IMR-90 (cell line): ENCODE measurements at regions not wholly inside any gene's neighbourhood (a gene's known extent, or its start where the extent isn't known, plus 50 kb on each side); places are given as distances from the start of the nearest gene placed in this dataset.
A peak's percentile ranks its signal among the peaks of the same experiment; 100 is the strongest.

ENCODE experiments used
- ATAC-seq: fragments of 200-7000 bp; cut with Tn5 transposase; 2 replicates; pipeline ENCODE4 v1.9.1; 2020; ENCODE audit warnings: low read depth, mild to moderate bottlenecking, moderate library complexity
- BruUV-seq: library from RNA; stranded (reverse); fragments of 400-500 nt; replicated peaks from 2 replicates; lab custom pipeline; 2021; lab: Mats Ljungman, UMichigan
- CTCF ChIA-PET: fragments of 300-600 bp; formaldehyde crosslinking; extraction: SDS; loops from one replicate; lab custom pipeline; 2021; ENCODE audit warnings: antibody characterized with exemption; lab: Yijun Ruan, JAX
- POLR2A ChIA-PET: fragments of 300-600 bp; sonication (Branson Sonifier 250); formaldehyde crosslinking; loops from one replicate; lab custom pipeline; 2022; ENCODE audit warnings: antibody characterized with exemption; ENCODE audit not compliant: unreplicated experiment; lab: Charles Lee
- DNase-seq: peaks from one replicate; pipeline ENCODE4 v3.0.0; 2013
- H2AFZ ChIP-seq: replicated peaks from 2 replicates; pipeline ENCODE3; 2013; ENCODE audit warnings: low read length, mild to moderate bottlenecking; ENCODE audit not compliant: poor library complexity
- H2AK5ac ChIP-seq: 2 replicates; pipeline ENCODE4 v1.6.1; 2013; ENCODE audit warnings: low read depth, low read length, inconsistent platforms
- H2AK9ac ChIP-seq: replicated peaks from 2 replicates; pipeline ENCODE3; 2013; ENCODE audit warnings: mild to moderate bottlenecking, low read depth, low read length, moderate library complexity; ENCODE audit not compliant: poor library complexity
- H2BK120ac ChIP-seq: 2 replicates; pipeline ENCODE4 v1.6.1; 2013; ENCODE audit warnings: low read depth, low read length, inconsistent platforms
- H2BK15ac ChIP-seq: 3 replicates; pipeline ENCODE4 v1.6.1; 2013; ENCODE audit warnings: low read depth, low read length, inconsistent platforms
- H2BK20ac ChIP-seq: 2 replicates; pipeline ENCODE4 v1.6.1; 2013; ENCODE audit warnings: low read depth, mild to moderate bottlenecking, inconsistent platforms, low read length, moderate library complexity
- H2BK5ac ChIP-seq: 2 replicates; pipeline ENCODE4 v1.6.1; 2013; ENCODE audit warnings: mild to moderate bottlenecking, low read depth, low read length, inconsistent platforms; ENCODE audit not compliant: poor library complexity, severe bottlenecking
- H3K14ac ChIP-seq: replicated peaks from 2 replicates; pipeline ENCODE4 v1.6.1; 2013; ENCODE audit warnings: low read depth, low read length, inconsistent platforms
- H3K18ac ChIP-seq: 2 replicates; pipeline ENCODE4 v1.6.1; 2013; ENCODE audit warnings: low read depth, low read length, control low read depth
- H3K23ac ChIP-seq: 2 replicates; pipeline ENCODE4 v1.6.1; 2013; ENCODE audit warnings: low read depth, low read length, inconsistent platforms
- H3K27ac ChIP-seq: 2 replicates; pipeline ENCODE4 v1.5.1; 2013; ENCODE audit warnings: mild to moderate bottlenecking, control low read depth, low read length; ENCODE audit not compliant: insufficient read depth
- H3K27me3 ChIP-seq: 2 replicates; pipeline ENCODE4 v1.6.1; 2013; ENCODE audit warnings: low read length; ENCODE audit not compliant: control insufficient read depth, insufficient read depth
- H3K36me3 ChIP-seq: 2 replicates; pipeline ENCODE4 v1.6.1; 2013; ENCODE audit warnings: low read length, mixed read lengths; ENCODE audit not compliant: control insufficient read depth, insufficient read depth
- H3K4ac ChIP-seq: 2 replicates; pipeline ENCODE4 v1.6.1; 2013; ENCODE audit warnings: low read depth, low read length, inconsistent platforms
- H3K4me1 ChIP-seq: 2 replicates; pipeline ENCODE4 v1.6.1; 2013; ENCODE audit warnings: low read length, mixed read lengths; ENCODE audit not compliant: control insufficient read depth, insufficient read depth
- H3K4me2 ChIP-seq: 2 replicates; pipeline ENCODE4 v1.6.1; 2013; ENCODE audit warnings: low read depth, mild to moderate bottlenecking, control low read depth, low read length, moderate library complexity
- H3K4me3 ChIP-seq: 2 replicates; pipeline ENCODE4 v1.5.1; 2013; ENCODE audit warnings: low read depth, mild to moderate bottlenecking, control low read depth, low read length, moderate library complexity; ENCODE audit not compliant: insufficient read depth
- H3K56ac ChIP-seq: 2 replicates; pipeline ENCODE4 v1.6.1; 2013; ENCODE audit warnings: low read length, inconsistent platforms; ENCODE audit not compliant: insufficient read depth; ENCODE audit errors: extremely low read depth
- H3K79me1 ChIP-seq, 2 experiments: 2 replicates each; pipeline ENCODE4 v1.6.1; 2013; ENCODE audit warnings: low read length in 2 of 2, inconsistent platforms in 1 of 2, low read depth in 1 of 2
- H3K9ac ChIP-seq: 2 replicates; pipeline ENCODE4 v1.6.1; 2013; ENCODE audit warnings: low read depth, low read length, control low read depth
- H3K9me1 ChIP-seq: 2 replicates; pipeline ENCODE4 v1.6.1; 2013; ENCODE audit warnings: low read length, inconsistent platforms; ENCODE audit not compliant: insufficient read depth
- H3K9me3 ChIP-seq: 2 replicates; pipeline ENCODE4 v1.6.1; 2013; ENCODE audit warnings: low read length; ENCODE audit not compliant: control insufficient read depth, insufficient read depth
- H4K20me1 ChIP-seq: 2 replicates; pipeline ENCODE4 v1.6.1; 2013; ENCODE audit warnings: low read length, inconsistent platforms; ENCODE audit not compliant: insufficient read depth
- H4K5ac ChIP-seq: 2 replicates; pipeline ENCODE4 v1.6.1; 2013; ENCODE audit warnings: mild to moderate bottlenecking, low read depth, low read length, control low read depth
- H4K8ac ChIP-seq, 2 experiments: 2 replicates each; pipeline ENCODE4 v1.6.1; 2013; ENCODE audit warnings: low read depth in 2 of 2, low read length in 2 of 2, control low read depth in 1 of 2, inconsistent platforms in 1 of 2
- H4K91ac ChIP-seq: 2 replicates; pipeline ENCODE4 v1.6.1; 2013; ENCODE audit warnings: low read depth, low read length, inconsistent platforms; ENCODE audit not compliant: insufficient read depth
- MAFK ChIP-seq: IDR thresholded peaks from 2 replicates; pipeline ENCODE4 v1.6.1; 2012; ENCODE audit warnings: low read depth, low read length, improper control_type of control experiment
- WGBS, 2 experiments: methylation state at CpG; one replicate each; pipeline versions ENCODE4 v1.1.5 to v1.1.7; 2013; ENCODE audit warnings: missing lambda C conversion rate in 2 of 2; ENCODE audit not compliant: insufficient read length in 1 of 2; ENCODE audit errors: extremely low coverage in 2 of 2; 5-methylcytosine and 5-hydroxymethylcytosine counted together
- dilution Hi-C: fragments of 300-500 bp; cut with HindIII; formaldehyde crosslinking; loops from one replicate; pipeline ENCODE4 v1.14.3; 2018; ENCODE audit warnings: low sequenced_read_pairs; ENCODE audit not compliant: unreplicated experiment
- in situ Hi-C: fragments of 300-500 bp; cut with MboI; formaldehyde crosslinking; loops from 3 replicates; pipeline ENCODE4 v1.14.3; 2019; ENCODE audit warnings: low sequenced_read_pairs, inconsistent platforms, mixed read lengths
- intact Hi-C: fragments of 100-400 bp; cut with micrococcal nuclease; formaldehyde crosslinking; loops from 2 replicates; pipeline ENCODE4 v1.10.0; 2022
- TF ChIP-seq, protein P1 (sequence below): conservative IDR thresholded peaks from 2 replicates; pipeline ENCODE4 v1.5.1; 2012; ENCODE audit warnings: mild to moderate bottlenecking, low read depth, low read length, improper control_type of control experiment

DNA sequence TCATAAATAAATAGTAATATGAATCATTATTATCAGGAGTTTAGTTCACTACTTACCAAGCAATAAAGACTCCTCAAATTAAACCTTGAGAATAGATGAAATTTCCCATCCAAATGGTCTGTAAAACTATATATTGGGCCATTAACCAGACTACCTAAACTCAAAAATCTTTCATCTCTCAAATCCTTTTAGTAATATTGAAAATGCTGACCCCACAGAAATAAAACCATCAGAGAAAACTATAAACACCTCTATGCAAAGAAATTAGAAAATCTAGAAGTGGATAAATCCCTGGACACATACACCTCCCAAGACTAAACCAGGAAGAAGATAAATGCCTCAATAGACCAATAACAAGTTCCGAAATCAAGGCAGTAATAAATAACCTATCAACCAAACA lies 723.2 kb downstream of the TLE4 start:
- CTCF ChIA-PET, result no interaction called here
- no peak overlapping the region for H3K18ac ChIP-seq
- H3K9me1 ChIP-seq, result no peaks in the 10 kb centered on the region
- H4K20me1 ChIP-seq, result no peaks in the 10 kb centered on the region
- H3K36me3 ChIP-seq, result no peaks in the 10 kb centered on the region
- ATAC-seq (no peak), DNase-seq (no peak)
- H3K79me1 ChIP-seq, result no peaks in the 10 kb centered on the region
- no peak overlapping the region for H3K14ac ChIP-seq
- no peaks in the 10 kb centered on the region for H3K27me3 ChIP-seq
- no peak overlapping the region for H4K5ac ChIP-seq
- no peak overlapping the region for H2BK15ac ChIP-seq
- intact Hi-C loops, result no loop called here
- no TSS peak for BruUV-seq
- H3K4me3 ChIP-seq, result no peak overlapping the region
- no peak overlapping the region for H4K8ac ChIP-seq
- no peak overlapping the region for H3K9ac ChIP-seq
- no peak overlapping the region for H3K4me2 ChIP-seq
- no peak overlapping the region for H2BK5ac ChIP-seq
- in situ Hi-C loops, result no loop called here
- POLR2A ChIA-PET, result no interaction called here
- no peak overlapping the region for H3K23ac ChIP-seq
- H2BK20ac ChIP-seq, result no peak overlapping the region
- dilution Hi-C loops, result no loop called here
- H3K4ac ChIP-seq, result no peak overlapping the region
- no peak overlapping the region for H2AK9ac ChIP-seq
- no peak overlapping the region for H4K91ac ChIP-seq
- no peak overlapping the region for H3K56ac ChIP-seq
- H3K27ac ChIP-seq, result no peak overlapping the region
- TF ChIP-seq, protein P1, sequence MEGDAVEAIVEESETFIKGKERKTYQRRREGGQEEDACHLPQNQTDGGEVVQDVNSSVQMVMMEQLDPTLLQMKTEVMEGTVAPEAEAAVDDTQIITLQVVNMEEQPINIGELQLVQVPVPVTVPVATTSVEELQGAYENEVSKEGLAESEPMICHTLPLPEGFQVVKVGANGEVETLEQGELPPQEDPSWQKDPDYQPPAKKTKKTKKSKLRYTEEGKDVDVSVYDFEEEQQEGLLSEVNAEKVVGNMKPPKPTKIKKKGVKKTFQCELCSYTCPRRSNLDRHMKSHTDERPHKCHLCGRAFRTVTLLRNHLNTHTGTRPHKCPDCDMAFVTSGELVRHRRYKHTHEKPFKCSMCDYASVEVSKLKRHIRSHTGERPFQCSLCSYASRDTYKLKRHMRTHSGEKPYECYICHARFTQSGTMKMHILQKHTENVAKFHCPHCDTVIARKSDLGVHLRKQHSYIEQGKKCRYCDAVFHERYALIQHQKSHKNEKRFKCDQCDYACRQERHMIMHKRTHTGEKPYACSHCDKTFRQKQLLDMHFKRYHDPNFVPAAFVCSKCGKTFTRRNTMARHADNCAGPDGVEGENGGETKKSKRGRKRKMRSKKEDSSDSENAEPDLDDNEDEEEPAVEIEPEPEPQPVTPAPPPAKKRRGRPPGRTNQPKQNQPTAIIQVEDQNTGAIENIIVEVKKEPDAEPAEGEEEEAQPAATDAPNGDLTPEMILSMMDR, result no peak
- peak; percentile 56 for TF ChIP-seq MAFK
- H2AFZ ChIP-seq, result no peak overlapping the region
- no peak overlapping the region for H2BK120ac ChIP-seq
- WGBS, 2 experiments, result no CpG with 5 or more reads among the region's 1 CpG
- H2AK5ac ChIP-seq, result no peak overlapping the region
- no peaks in the 10 kb centered on the region for H3K4me1 ChIP-seq
- H3K9me3 ChIP-seq, result no peaks in the 10 kb centered on the region
